ENCODE measurements at regions not wholly inside any gene's neighbourhood (a gene's known extent, or its start where the extent isn't known, plus 50 kb on each side); places are given as distances from the start of the nearest gene placed in this dataset.

DNA sequence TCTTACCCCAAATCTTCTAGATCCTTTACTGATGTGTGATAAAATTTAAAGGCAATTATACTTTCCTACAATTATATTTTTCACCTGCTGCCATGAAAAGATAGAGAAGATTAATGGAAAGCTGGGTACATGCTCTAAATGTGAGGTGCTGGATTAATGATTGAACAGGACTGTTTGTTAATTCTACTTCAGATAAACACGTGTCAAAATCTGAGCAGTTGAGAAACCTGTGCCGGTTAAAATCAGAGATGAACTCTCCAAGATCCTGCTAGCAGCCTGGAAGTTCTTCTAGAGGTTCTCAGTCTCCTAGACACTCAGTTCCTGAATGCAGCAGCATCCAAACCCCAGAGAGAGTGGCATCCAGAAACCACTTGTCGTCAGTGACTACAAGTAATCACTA lies 69.2 kb downstream of the INHBA start:
- no peak for DNase-seq

DNA sequence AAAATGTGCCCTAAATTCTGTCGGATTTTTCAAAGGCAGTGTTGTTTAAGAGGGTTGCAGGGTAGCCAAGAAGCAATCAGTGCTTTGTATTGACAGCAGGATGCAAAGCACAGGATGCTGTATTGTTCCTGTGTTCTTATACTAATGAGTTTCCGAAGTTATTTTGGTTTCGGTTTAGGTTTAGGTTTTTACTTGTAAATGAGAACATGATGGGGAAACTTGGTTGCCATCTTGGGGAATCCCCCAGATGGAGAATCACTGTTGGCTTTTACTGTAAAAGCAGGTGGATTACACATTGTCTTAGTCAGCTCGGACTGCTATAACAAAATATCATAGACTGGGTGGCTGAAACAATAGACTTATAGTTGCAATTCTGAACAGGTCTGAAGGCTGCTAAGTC lies 72.1 kb downstream of the INHBA start:
- no peak for DNase-seq

DNA sequence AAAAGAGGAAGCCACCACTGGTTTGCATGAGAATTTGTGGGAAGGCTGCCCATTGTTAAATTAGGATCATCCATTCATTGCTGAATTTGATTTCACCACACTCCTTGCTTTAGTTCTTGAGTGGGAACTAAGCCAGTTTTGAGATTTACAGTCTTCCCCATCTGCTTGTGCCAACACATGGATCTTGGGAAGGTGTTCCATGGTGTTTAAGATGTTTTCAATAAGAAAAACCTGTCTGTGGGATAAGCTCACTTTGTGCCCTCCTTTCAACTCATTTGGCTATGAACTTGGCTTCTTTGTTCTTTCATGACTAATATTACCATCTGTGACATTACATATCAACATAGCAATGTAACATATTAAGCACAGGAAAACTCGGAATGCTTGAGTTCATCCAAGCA lies 73.2 kb downstream of the INHBA start:
- no peak for DNase-seq

DNA sequence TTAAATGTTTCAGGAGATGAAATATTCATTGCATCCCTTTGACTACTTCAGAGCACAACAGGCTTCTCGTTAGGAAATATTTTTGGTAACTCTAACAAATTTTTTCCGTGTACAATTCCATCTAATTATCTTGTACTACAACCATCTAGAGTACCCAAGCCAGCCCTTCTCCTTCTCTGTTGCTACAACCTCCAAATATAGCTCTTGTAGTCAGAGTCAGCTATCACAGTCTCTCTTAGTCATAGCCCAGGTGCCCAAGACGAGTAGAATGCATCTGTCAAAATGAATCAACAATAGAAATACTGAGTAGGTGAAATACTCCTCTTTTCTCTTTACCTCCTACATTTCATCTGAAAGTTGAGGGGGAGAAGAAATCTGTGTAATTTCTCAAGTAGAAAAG lies 74.0 kb downstream of the INHBA start:
- no peak for DNase-seq

DNA sequence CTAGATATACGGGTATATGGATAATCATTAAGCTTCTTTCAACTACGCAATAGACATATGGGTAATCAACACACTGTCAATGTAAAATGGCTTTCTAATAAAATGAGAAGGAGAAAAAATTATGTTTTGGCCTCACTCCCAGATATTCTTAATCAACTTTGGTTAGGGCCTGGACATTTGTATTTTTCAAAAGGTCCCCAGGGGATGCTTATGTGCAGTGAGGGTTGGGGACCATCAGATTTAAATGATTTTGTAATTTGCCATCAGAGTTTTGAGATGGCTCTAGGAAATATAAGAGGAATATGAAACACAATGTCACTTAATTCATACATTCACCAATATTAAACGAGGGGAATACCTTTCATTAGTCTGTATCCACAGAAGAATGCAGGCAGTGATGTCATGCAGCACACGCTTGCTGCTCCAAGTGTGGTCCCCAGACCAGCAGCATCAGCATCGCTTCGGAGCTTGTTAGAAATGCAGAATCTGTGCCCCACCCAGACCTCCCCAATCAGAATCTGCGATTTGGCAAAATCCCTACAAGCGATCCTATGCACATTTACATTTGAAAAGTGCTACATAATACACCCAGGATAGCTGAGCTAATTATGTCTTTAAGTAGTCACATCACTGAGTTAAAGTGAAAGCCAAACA lies 75.1 kb downstream of the INHBA start:
- no peak for DNase-seq

DNA sequence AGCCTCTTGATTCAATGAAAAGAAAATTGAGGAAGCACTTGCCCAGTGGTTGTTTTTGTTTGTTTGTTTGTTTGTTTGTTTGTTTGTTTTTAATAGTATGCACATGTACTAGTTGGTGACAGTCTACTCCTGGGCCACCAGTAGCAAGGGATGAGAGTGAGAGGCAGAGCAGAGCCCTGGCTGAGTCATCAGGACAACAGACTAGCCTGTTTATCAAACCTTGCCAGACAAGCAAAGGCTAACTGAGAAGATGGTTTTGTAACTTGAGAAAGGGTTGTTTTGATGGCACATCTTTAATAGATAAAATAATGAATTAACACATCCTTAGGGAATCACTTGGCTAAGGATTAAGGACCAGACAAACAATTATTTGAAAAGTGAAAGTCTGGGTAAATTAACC lies 78.1 kb downstream of the INHBA start:
- DNase-seq: no peak

DNA sequence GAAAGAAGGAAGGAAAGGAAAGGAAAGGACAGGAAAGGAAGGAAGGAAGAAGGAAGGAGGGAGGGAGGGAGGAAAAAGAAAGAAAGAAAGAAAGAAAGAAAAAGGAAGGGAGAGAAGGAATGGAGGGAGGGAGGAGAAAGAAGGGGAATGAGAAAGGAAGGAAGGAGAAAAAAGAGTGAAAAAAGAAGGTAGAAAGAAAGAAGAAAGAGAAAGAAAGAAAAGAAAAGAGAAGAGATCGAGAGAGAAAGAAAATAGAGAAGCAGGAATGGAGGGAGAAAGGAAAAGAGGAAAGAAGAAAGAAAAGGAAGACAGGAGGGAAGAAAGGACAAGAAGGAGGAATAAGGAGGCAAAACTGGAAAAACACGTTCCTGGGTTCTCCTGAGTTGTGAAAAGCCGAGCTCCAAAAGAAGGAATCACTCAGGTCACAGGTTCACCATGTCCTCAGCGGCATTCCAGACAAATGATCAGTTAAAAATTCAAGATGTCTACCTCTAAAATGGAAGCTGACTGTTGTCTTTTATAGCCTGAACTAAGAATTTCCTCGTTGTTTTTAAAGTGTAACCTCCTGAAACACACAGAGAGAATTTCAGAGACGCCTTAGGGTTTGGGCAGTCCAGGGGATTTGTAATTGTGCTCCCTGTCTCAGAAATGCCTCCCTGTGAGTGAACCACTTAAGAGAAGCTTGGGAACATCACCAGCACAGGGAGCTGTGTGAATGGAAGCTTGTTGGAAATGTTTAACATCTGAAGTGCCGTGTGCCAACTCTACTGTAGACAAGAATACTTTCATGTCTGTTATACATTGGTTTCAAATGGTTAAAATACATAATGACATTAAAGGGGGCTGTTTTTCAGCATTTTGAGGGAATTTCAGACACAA lies 80.7 kb downstream of the INHBA start:
- DNase-seq: no peak

DNA sequence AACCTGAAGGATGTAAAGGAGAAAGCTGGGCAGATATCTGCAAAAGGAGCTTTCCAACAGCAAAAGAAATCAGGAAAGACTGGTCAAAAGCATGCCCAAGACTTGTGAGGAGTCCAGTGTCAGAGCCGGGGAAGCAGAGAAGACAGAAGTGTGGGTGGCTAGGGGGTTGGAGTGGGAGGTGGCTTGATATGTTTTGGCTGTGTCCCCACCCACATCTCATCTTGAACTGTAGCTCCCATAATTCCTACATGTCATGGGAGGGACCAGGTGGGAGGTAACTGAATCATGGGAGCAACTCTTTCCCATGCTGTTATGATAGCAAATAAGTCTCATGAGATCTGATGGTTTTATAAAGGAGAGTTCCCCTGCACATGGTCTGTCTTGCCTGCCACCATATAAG lies 84.9 kb downstream of the INHBA start:
- DNase-seq: no peak

DNA sequence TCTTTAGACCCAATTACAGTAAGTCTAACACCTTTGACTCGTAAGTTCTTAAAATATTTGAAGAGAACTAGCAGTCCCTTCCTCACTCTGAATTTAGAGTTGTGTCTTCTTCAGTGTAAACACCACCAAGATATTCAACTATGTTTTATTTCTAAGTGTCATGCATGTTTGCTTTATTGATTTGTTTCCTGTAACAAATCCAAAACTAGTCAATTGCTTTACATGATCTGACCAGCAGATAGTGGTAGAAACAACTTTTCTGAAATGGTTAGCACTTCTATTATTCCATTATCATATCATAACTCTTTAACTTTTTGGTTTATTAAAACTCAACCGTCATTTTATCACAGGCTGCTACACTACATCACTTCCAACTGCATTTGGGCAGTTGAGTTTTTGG lies 90.1 kb downstream of the INHBA start:
- DNase-seq: no peak

DNA sequence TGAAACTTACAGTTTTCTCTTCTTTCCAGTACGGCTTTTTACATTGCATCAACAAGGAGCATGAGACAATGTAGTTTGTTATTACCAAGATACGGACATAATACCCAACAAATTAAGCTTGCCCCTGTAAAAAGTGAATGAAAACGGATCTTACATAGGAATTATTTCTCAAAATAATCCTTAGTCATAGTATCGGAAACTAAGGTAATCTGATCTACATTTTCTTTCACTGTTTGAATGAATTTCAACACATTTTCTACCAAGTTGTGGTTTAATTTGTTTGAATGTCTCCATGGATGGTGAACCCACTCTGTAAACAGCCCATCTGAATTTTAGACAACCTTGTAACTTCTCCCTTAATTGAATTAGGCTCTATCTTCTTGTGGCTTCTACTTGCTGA lies 90.5 kb downstream of the INHBA start:
- no peak for DNase-seq

DNA sequence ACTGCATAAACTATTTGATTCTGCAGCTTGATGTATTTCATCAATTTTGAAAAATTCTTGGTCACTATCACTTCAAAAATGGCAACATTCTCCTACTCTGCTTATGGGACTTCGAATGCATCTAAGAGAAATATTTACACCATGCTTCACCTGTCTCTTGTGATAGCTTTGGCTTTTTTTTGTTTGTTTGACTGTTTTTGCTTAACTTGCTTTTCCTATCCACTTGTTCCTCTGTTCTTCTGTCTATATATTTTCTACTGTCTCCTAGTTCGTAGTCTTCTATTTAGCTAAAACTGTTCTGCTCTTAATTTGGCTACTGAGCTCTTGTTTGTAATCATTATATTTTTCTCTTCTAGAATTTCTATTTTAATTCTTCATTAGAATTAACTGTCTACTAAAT lies 94.4 kb downstream of the INHBA start:
- DNase-seq: no peak

DNA sequence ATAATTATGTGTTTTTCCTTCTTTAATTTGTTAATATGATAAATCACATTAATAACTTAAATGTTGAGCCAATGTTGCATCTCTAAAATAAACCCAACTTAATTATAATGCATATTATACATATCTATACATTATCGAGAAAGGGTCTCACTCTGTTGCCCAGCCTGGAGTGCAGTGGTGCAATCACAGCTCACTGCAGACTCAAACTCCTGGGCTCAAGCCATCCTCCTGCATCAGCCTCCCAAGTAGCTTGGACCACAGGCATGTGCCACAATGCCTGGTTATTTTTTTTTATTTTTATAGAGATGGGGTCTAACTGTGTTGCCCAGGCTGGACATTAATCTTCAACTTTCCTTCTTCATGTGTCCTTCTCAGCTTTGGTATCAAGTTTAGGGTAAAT lies 98.9 kb downstream of the INHBA start:
- no peak for DNase-seq

DNA sequence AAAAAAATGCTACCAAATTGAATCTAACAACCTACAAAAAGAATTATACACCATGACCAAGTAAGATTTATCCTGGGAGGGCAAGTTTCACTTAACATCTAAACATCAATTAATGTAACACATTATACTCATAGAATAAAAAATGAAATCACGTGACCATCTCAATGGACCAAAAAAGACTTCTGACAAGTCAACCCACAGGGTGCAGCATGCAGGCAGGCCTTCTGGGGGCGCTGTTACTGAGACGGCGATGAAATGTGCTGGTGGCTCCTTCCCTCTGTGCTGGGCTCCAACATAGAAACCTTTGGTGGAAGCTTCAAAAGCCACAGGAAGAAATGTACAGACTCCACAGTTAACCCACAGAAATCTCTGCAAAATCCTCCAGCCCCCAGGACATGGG lies 103.1 kb downstream of the INHBA start:
- no peak for DNase-seq

DNA sequence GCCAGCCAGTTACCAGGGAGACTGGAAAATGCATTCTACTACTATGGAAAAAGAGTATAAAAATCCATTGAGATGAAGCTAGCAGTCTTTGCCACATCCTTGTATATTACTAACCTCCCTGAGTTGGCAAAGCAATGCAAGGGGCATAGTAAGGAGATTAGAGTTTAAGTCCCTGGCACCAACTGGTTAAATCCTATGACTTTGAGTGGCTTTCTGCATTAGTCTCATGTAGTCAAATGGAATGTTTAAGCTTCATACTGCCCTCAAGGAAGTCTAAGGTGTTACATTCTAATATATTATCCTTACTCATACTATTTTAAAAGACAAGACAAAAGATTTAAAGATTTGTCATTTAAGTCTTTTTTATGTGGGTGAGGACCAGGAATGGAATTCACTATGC lies 110.1 kb downstream of the INHBA start:
- no peak for DNase-seq

DNA sequence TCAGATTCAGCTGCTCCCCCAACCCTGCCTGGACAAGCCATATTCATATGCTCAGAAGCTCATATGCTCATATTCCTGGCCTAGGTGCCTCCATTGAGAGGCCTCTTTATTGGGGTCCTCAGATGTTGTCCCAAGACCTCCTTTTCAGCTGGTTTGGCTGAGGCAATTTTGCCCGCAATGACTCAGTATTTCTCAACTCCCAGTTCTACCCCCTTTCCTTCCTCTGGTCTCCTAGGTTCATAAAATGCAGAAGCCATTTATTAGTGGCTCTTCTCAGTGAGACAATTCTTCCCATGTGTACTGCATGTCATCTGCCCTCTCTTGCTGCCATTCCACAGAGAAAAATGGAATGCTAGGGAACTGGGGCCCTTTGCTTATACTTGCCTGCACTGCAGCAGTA lies 110.7 kb downstream of the INHBA start:
- no peak for DNase-seq

DNA sequence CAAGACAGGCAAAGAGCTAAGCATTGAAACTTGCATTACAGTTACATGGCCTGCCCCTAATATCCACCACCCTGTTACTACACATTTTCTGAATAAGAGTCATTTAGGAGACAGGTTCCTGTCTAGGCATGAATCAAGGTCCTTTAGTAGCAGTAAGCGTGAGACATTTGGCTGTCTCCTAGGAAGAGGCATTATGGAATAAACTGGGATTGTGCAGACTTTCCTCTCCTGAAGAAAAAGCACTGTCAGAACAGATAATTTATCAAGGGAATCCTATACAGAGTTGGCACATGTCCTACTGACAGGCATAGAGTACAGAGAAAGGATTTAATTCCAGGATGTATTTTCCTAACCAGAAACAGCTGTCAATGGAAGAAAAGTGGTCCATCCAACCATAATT lies 111.9 kb downstream of the INHBA start:
- DNase-seq: no peak

DNA sequence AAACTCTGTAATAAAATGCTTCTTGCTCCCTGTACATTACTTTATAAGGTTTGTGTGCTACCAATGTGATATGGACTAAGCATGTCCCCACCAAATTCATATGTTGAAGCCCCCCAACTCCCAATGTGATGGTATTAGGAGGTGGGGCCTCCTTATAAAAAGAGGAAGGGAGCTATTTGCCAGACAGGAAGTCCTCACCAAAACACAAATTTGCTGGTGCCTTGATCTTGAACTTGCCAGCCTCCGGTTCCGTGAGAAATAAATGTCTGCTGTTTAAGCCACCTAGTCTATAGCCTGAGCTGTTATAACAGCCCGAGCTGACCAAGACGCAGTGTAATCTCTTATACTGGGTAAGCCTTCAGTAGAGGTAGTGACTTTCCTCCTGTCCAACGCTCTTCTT lies 114.5 kb downstream of the INHBA start:
- no peak for DNase-seq

DNA sequence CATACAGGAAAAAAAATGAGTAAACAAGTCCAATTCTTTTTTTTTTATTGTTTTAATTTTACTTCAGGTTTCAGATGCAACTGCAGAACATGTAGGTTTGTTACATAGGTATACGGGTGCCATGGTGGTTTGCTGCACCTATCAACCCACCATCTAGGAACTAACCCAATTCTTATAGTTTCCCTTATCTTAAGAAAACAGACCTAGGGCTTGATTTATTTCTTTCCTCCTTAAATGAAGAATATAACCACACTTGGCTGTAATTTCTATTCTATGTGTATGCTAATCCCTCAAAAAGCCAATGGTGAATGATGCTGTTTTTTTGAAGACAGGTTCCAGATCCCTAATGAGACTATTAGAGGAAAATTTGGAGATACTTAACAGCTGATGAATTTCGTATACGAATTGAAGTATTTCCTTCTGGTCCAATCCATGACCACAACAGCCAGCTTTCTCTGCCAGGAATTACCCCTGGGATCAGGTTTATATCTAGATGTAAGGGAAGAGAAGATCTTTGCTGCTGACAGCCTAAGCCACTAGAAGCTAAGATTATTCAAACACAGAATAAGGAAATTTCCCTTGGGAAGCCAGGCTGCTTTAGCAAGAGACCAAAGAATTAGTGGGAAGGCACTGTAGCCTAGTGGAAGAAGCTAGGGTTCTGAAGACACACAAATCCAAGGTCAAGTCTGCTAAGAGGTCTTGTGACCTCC lies 115.8 kb downstream of the INHBA start:
- DNase-seq: no peak

DNA sequence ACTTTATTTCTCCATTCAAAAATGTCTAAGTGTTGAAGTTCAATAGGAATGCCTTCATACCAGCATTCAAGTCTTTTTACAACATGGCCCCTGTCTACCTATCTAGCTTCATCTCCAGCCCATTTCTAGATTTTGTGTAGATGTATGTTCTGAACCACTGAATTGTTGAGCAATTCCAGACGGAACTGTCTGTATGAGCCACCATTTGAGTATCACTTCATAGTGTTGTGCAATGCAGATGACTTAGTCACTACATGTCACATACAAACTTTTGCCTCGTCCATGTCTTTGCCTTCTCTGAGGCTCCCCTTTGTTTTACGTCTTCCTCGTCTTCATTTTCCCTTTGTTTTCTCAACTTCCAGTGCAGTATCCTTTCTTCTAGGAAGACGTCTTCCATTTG lies 118.1 kb downstream of the INHBA start:
- DNase-seq: no peak

DNA sequence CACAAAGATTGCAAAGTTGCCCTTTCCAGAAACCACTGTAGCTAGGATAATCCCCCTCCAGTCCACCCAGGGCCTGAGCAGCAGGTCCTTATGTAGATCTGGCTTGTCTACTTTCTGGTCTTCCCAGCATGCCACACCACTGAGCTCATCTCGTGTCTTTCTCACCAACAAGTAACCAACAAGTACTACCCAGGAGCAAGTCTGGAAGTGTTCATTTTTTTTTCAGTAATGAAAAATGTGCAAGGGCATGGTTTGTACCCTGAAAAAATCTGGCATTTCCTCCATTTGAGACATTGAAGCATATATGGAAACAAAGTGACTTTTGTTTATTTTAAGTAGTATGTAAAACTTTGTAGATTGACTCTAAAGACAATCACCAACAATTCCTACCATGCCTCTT lies 120.8 kb downstream of the INHBA start:
- DNase-seq: no peak

DNA sequence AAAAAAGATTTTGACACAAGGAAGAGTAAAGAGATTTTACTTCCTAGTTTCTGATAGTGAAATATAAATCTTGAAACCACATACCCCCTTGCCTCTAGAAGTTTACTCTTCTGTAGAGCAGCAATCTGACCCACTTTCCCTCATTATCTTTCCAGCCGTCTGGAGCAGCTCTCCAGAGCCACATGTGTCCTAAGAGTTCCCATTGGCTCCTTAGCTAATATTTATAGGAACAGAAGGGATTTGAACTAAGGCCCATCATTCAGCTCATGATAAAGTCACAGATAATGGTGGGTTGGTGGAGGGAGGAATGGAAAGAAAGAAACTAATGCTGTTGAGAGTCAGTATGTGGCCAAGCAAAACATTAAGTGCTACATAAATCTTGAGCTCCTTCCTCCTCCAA lies 121.8 kb downstream of the INHBA start:
- DNase-seq: no peak

DNA sequence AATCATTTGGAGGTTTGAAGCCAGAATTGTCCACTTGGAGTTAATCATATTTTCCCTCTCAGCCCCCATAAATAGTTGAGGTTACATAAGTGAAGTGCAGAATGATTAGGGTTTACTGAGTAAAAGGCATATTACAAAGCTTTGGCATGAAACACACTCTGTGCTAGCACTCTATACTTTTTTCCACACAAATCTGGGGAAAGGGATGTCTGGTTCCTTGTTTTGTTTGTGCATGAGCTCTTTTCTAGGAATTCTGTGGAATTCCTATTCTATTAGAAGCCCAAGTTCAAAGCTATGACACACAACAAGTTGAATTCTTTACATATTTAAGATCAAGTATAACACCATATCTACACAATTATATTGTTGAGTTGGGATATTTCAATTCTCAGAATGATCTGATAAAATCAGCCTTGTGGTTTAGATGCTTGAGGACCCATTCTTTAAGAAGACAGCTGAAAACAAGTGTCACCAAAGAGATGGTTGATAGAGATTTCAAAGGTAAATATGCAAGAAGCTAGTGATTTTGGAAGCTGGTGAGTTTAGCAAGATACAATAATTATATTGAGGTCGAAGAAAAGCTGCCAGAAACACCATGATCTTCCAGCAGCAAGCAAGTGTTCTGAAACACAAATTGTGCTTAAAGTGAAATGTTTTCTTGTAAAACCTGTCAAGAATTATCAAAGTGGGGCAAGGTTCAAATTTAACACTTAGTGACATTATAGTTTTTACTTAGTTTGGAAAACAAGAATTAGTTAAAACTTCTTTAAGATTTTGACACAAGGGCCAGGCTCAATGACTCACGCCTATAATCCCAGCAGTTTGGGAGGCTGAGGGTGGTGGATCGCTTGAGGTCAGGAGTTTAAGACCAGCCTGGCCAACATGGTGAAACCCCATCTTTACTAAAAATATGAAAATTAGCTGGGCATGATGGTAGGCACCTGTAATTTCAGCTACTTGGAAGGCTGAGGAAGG lies 122.6 kb downstream of the INHBA start:
- no peak for DNase-seq

DNA sequence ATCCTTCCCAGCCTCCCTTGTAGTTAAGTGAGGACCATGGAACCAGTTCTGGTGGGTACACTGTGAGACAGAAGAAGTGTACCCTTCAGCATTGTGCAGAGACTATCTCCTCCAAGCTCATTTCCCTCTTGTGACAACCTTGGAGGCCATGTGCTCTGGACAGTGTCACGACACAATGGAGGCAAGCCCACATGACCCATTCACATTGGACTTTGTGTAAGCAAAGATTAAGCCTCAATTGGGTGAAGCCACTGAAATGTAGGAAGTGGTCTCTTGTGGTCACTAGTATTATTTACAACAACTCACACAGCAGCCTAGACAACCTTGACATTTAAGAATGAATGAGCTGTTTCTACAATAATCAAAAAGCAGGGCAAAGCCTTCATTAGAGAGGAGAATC lies 124.2 kb downstream of the INHBA start:
- DNase-seq: no peak
